Activated naive CD8-positive, alpha-beta T cell treated with anti-CD3 and anti-CD28 coated beads, Interleukin-2, amount 10 ng/mL, durations not matched to agents 7 days and 5 days (primary cell): ENCODE measurements at regions not wholly inside any gene's neighbourhood (a gene's known extent, or its start where the extent isn't known, plus 50 kb on each side); places are given as distances from the start of the nearest gene placed in this dataset.

Experiments
- ATAC-seq: fragments of 150-1000 bp; cut with Tn5 transposase; one replicate; pipeline ENCODE4 v1.10.0; 2021; ENCODE audit warnings: low read depth, moderate library complexity
- POLR2A ChIA-PET: fragments of 350-600 bp; sonication (Branson Sonifier 250); formaldehyde crosslinking; loops from one replicate; lab custom pipeline; 2021; ENCODE audit warnings: antibody characterized with exemption; lab: Charles Lee
- DNase-seq: peaks from one replicate; pipeline ENCODE4 v3.0.0; 2021
- H3K27ac Mint-ChIP-seq: one replicate; pipeline ENCODE4 v1.8.0; 2022; ENCODE audit warnings: mild to moderate bottlenecking, mixed read lengths
- H3K27me3 Mint-ChIP-seq: one replicate; pipeline ENCODE4 v1.8.0; 2022; ENCODE audit warnings: mild to moderate bottlenecking, moderate library complexity, mixed read lengths
- H3K36me3 Mint-ChIP-seq: one replicate; pipeline ENCODE4 v1.8.0; 2021; ENCODE audit warnings: mild to moderate bottlenecking, mixed read lengths
- H3K4me1 Mint-ChIP-seq: one replicate; pipeline ENCODE4 v1.8.0; 2021; ENCODE audit warnings: mixed read lengths
- H3K4me3 Mint-ChIP-seq: one replicate; pipeline ENCODE4 v1.8.0; 2022; ENCODE audit warnings: mild to moderate bottlenecking, moderate library complexity, mixed read lengths
- H3K9me3 Mint-ChIP-seq: one replicate; pipeline ENCODE4 v1.8.0; 2021; ENCODE audit warnings: mixed read lengths

DNA sequence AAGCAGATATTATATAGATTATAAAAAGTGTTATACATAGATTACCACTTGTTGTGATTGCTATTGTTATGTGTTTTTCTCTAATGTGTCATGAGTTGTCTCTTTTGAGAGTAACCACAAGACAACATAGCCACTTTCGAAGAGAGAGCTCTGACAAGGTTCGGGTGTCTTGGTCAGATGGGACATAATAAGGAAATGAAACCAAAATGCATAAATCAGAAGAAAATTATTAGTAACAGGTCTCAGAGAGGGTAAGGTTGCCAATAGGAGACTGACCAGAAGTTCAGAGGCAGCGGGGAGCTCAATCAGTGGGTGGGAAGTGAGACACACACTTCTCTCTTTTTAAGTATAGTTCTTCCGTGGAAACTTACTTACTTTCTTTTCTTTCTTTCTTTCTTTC lies 639.2 kb upstream of the POT1 start:
- no peak overlapping the region for H3K4me3 Mint-ChIP-seq
- POLR2A ChIA-PET: no interaction called here
- H3K27me3 Mint-ChIP-seq: peaks cover 2% of the 10 kb centered on the region
- DNase-seq: no peak
- H3K9me3 Mint-ChIP-seq: no peaks in the 10 kb centered on the region
- H3K27ac Mint-ChIP-seq: no peak overlapping the region
- no peaks in the 10 kb centered on the region for H3K4me1 Mint-ChIP-seq
- no peaks in the 10 kb centered on the region for H3K36me3 Mint-ChIP-seq
- no peak for ATAC-seq

DNA sequence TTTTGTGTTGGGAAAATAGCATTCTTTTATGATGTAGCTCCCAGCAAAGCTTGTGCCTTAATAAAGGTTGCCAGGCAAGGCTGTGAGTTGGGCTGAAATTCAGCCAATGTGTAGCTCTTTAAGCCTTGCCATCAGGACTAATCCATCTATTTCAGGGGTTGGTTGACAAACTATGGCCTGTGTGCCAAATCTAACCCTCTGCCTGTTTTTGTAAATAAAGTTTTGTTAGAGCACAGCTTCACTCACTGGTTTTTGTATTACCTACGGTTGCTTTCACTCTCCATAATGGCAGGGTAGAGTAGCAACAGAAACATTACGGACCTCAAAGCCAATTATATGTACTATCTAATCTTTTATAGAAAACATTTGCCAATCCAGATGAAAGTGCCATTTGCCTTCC lies 638.1 kb upstream of the POT1 start:
- DNase-seq (no peak), ATAC-seq (no peak)
- Mint-ChIP-seq H3K4me3 (no peak overlapping the region), H3K4me1 (no peaks in the 10 kb centered on the region), H3K36me3 (no peaks in the 10 kb centered on the region), H3K27ac (no peak overlapping the region), H3K27me3 (peaks cover 2% of the 10 kb centered on the region), H3K9me3 (peaks cover 2% of the 10 kb centered on the region)
- POLR2A ChIA-PET: no interaction called here

DNA sequence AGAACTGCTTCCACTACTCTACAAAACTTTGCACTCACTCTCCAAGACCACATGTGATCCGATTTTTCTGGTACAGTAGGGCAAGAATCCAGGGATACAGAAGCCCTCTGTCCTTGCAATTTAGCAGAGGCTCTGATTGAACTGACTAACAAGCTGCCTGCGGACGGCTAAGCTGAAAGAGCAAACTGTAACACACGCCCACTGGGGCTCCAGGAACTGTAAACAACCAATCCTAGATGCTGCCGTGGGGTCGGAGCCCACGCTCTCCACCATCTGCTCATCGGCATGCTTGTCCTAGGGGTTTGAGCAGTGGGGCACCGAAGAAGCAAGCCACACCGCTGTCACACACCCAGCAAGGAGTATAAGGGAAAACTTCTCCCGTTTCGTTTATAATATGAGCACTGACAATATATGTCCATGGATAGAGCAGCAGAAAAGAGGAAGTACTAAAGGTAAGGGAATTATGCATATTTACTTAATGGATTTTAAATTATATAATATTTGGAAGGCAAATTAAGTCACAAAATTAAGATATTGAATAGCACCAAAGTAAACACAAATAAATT lies 634.4 kb upstream of the POT1 start:
- no peak overlapping the region for H3K4me3 Mint-ChIP-seq
- H3K9me3 Mint-ChIP-seq: peaks cover 2% of the 10 kb centered on the region
- H3K27me3 Mint-ChIP-seq: no peaks in the 10 kb centered on the region
- H3K27ac Mint-ChIP-seq: no peak overlapping the region
- no peak for DNase-seq
- POLR2A ChIA-PET: no interaction called here
- no peaks in the 10 kb centered on the region for H3K4me1 Mint-ChIP-seq
- ATAC-seq: no peak
- no peaks in the 10 kb centered on the region for H3K36me3 Mint-ChIP-seq

DNA sequence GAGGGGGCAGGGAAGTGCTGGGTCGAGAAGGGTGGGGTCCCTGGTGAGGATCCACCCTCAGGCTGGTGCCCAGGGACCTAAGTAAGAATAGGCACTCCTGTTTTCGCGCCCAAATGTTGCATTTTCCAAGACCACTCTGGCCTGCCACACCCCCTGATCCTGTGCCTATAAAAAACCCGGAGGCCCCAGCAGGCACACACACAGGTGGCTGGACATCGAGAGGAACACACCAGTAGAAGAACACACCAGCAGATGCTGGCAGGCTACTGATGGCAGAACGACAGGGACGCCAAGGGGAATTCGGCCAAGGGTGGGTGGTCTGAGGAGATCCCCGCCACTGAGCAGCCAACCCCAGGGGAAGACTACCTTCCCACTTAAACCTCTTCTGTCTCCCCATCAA lies 633.9 kb upstream of the POT1 start:
- Mint-ChIP-seq H3K4me3 (no peak overlapping the region), H3K27me3 (no peaks in the 10 kb centered on the region), H3K9me3 (peaks cover 2% of the 10 kb centered on the region), H3K36me3 (no peaks in the 10 kb centered on the region), H3K4me1 (no peaks in the 10 kb centered on the region), H3K27ac (no peak overlapping the region)
- no peak for DNase-seq
- POLR2A ChIA-PET: no interaction called here
- ATAC-seq: no peak

DNA sequence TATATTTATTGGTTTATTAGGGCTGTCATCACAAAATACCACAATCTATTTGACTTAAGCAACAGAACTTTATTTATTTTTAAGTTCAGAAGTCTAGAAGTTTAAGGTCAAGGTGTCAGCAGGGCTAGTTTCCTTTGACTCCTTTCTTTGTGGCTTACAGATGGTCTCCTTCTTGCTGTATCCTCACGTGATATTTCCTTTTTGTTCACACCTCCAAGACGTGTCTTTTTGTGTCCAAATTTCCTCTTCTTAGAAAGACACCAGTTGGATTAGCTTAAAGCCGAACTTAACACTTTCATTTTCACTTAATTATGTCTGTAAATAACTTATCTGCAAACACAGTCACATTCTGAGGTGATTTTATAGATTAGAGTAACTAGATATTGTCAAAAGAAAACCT lies 631.4 kb upstream of the POT1 start:
- no peaks in the 10 kb centered on the region for H3K4me1 Mint-ChIP-seq
- H3K4me3 Mint-ChIP-seq: peak overlapping the region; percentile 25
- H3K27ac Mint-ChIP-seq: no peak overlapping the region
- DNase-seq (no peak), ATAC-seq (no peak)
- POLR2A ChIA-PET: no interaction called here
- H3K9me3 Mint-ChIP-seq: peaks cover 2% of the 10 kb centered on the region
- no peaks in the 10 kb centered on the region for H3K36me3 Mint-ChIP-seq
- H3K27me3 Mint-ChIP-seq: no peaks in the 10 kb centered on the region

DNA sequence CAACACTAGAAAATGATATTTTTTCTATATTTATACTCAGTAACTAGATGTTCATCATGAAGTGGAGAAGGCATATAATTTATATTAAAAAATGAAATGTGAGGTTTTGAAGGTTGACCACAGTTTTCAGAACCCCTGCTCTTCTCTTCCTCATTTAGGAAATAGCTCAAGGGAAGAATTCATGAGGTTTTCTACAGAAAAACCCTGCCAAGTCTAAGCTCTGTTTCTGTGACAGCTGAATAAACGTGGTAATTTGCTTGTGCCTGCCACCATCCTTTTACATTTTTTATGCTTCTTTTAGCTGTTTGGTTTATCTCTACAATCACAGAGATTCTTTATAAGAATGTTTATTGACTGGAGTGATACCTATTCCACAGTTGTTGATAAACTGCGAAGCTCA lies 630.3 kb upstream of the POT1 start:
- DNase-seq (no peak), ATAC-seq (no peak)
- Mint-ChIP-seq H3K4me1 (no peaks in the 10 kb centered on the region), H3K4me3 (no peak overlapping the region), H3K27me3 (no peaks in the 10 kb centered on the region), H3K9me3 (peaks cover 2% of the 10 kb centered on the region), H3K27ac (no peak overlapping the region), H3K36me3 (no peaks in the 10 kb centered on the region)
- POLR2A ChIA-PET: no interaction called here

DNA sequence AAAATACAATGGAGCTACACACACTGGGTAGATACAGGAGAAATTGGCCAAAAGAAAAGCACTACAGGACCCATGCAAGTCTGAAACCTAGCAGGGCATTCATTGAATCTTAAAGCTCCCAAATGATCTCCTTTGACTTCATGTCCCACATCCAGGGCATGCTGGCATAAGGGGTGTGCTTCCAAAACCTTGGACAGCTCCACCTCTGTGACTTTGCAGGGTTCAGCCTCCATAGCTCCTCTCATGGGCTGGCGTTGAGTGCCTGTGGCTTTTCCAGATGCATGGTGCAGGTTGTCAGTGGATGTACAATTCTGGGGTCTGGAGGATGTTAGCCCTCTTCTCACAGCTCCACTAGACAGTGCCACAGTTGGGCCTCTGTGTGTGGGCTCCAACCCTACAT lies 626.3 kb upstream of the POT1 start:
- ATAC-seq: no peak
- H3K27ac Mint-ChIP-seq: no peak overlapping the region
- no peak overlapping the region for H3K4me3 Mint-ChIP-seq
- DNase-seq: no peak
- no peaks in the 10 kb centered on the region for H3K27me3 Mint-ChIP-seq
- no peaks in the 10 kb centered on the region for H3K36me3 Mint-ChIP-seq
- H3K9me3 Mint-ChIP-seq: peaks cover 1% of the 10 kb centered on the region
- POLR2A ChIA-PET: no interaction called here
- H3K4me1 Mint-ChIP-seq: no peaks in the 10 kb centered on the region

DNA sequence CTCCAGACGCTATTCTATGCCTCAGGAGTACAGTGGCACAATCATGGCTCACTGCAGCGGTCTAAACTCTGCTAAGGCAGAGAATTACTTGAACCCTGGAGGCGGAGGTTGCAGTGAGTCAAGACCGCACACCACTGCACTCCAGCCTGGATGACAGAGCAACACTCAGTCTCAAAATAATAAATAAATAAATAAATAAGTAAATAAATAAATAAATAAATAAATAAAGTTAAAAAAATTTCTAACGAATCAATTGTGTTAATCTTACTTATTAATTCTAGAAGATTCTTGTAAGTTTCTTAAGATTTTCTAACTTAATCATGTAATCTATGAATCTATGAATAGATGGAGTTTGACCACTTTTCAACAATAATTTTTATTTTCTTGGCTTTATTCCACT lies 621.4 kb upstream of the POT1 start:
- POLR2A ChIA-PET: no interaction called here
- DNase-seq: no peak

DNA sequence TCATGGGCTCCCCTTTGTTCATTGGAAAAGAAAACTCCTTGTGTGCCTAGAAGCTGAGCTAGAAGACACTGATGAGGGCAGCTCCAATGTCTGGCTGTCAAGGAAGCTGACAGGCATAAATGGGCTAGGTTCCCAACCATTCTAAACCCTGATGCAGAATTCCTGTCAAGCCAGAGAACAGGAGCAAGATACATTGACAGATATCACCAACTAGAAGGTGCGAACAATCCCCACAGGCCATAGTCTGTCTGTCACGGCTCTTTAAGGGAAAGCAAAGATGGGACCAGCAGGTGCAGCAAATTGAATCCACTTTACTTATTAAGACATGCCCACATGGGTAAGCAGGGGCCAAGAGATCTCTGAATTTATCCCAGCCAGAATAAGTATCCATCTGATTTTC lies 617.9 kb upstream of the POT1 start:
- Mint-ChIP-seq H3K27me3 (no peaks in the 10 kb centered on the region), H3K27ac (no peak overlapping the region), H3K4me3 (no peak overlapping the region), H3K4me1 (no peaks in the 10 kb centered on the region), H3K9me3 (peaks cover 2% of the 10 kb centered on the region), H3K36me3 (no peaks in the 10 kb centered on the region)
- ATAC-seq (no peak), DNase-seq (no peak)
- POLR2A ChIA-PET: no interaction called here

More for the DNA sequence above, 621.4 kb upstream of the POT1 start:
- Mint-ChIP-seq H3K4me1 (no peaks in the 10 kb centered on the region), H3K36me3 (no peaks in the 10 kb centered on the region), H3K4me3 (no peak overlapping the region), H3K9me3 (peaks cover 1% of the 10 kb centered on the region), H3K27me3 (no peaks in the 10 kb centered on the region), H3K27ac (no peak overlapping the region)
- no peak for ATAC-seq

DNA sequence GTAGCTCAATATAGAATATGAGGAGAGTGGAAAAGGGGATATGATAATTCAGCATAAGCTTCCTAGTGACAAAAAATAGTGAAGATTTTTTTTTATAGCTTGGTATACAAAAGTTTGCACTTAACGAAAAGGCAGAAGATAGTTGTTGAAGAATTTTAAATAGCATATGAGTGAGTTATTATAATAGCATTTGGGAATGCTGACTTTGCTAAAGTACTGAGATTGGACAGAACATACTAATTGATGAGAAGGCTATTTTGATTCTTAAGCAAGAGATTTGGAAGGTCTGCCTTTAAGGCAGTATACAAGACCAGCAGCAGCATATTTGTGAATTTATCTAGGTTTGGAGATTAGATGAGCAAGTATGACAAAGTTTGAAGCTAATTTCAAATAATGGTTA lies 600.9 kb upstream of the POT1 start:
- Mint-ChIP-seq H3K4me1 (no peaks in the 10 kb centered on the region), H3K27ac (no peak overlapping the region), H3K4me3 (no peak overlapping the region), H3K27me3 (no peaks in the 10 kb centered on the region), H3K9me3 (peaks cover 4% of the 10 kb centered on the region), H3K36me3 (no peaks in the 10 kb centered on the region)
- ATAC-seq (no peak), DNase-seq (no peak)
- POLR2A ChIA-PET: no interaction called here

DNA sequence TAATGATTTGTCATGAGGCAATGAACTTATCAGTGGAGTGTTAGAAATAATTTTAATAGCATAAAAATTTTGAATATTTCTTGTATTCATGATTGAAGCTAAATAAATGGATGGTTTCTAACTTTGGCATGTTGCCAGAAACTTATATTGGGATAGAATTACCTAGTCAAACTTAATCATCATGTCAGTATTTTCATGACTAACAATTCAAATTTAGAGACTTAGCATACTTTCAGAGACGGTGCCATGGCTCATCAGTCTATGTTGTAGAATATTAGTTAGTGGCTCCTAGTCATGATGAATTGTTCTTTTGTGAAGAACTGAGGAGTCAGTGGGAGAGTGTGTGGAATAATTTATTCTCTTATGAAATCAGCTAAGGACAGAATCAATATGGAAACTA lies 599.6 kb upstream of the POT1 start:
- ATAC-seq (no peak), DNase-seq (no peak)
- POLR2A ChIA-PET: no interaction called here
- Mint-ChIP-seq H3K27me3 (no peaks in the 10 kb centered on the region), H3K27ac (no peak overlapping the region), H3K4me1 (no peaks in the 10 kb centered on the region), H3K4me3 (no peak overlapping the region), H3K36me3 (no peaks in the 10 kb centered on the region), H3K9me3 (peaks cover 1% of the 10 kb centered on the region)

DNA sequence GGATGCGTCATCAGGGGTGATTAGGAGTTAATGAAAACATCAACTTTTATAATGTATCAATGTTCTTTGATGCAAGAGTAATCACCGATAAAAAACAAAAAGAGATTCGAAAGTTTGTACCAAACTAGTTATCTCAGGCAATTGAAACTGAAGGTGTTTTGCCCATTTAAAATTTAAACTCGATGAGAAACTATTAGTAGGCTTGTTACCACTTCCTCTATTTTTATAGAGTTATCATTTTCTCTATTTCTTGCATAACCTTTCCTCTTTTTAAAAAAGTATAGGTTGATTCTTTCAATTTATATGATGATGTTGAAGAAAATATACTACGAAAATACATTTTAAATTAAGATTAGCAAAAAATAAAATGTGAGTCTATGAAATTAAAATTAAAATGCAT lies 597.3 kb upstream of the POT1 start:
- ATAC-seq (no peak), DNase-seq (no peak)
- Mint-ChIP-seq H3K27ac (no peak overlapping the region), H3K4me3 (no peak overlapping the region), H3K36me3 (no peaks in the 10 kb centered on the region), H3K4me1 (no peaks in the 10 kb centered on the region), H3K9me3 (peaks cover 2% of the 10 kb centered on the region), H3K27me3 (no peaks in the 10 kb centered on the region)
- POLR2A ChIA-PET: no interaction called here

DNA sequence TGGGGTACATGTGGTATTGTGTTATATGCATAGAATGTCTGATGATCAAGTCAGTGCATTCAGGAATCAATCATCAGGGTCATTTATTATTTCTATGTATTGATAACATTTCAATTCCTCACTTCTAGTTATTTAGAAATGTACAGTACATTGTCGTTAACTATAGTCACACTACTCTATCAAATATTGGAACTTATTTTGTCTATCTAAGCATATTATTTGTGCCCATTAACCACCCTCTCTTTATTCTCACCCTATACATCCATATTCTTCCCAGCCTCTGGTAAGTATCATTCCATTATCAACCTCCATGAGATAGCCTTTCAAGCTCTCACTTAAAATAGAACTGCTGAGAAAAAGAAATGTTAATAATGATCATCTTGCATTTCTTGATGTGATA lies 596.5 kb upstream of the POT1 start:
- DNase-seq: no peak
- H3K4me3 Mint-ChIP-seq: no peak overlapping the region

DNA sequence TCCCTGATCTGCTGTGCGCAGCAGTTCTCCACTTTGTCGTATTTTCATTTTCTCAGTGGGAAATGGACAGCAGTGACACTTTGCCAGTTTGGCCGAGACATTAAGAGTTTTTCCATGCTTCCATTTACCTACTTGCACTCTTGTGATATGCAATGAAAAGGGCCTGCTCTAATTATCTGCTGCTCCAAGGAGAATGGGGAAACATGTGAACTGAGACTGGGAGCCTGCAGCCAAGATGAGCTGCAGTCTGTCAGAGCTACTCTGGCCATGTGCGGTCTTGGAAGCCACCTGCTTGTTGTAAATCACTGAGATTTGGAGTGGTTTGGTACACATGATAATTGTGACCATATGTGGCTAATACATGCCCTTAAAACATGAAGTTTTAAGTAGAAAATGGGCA lies 586.6 kb upstream of the POT1 start:
- H3K9me3 Mint-ChIP-seq: no peaks in the 10 kb centered on the region
- no peaks in the 10 kb centered on the region for H3K4me1 Mint-ChIP-seq
- no peak for DNase-seq
- H3K27me3 Mint-ChIP-seq: no peaks in the 10 kb centered on the region
- no peak for ATAC-seq
- H3K4me3 Mint-ChIP-seq: no peak overlapping the region
- no peak overlapping the region for H3K27ac Mint-ChIP-seq
- H3K36me3 Mint-ChIP-seq: no peaks in the 10 kb centered on the region
- POLR2A ChIA-PET: no interaction called here

More for the DNA sequence above, 596.5 kb upstream of the POT1 start:
- Mint-ChIP-seq H3K27ac (no peak overlapping the region), H3K4me1 (no peaks in the 10 kb centered on the region), H3K9me3 (peaks cover 2% of the 10 kb centered on the region), H3K36me3 (no peaks in the 10 kb centered on the region), H3K27me3 (no peaks in the 10 kb centered on the region)
- ATAC-seq: no peak
- POLR2A ChIA-PET: no interaction called here

DNA sequence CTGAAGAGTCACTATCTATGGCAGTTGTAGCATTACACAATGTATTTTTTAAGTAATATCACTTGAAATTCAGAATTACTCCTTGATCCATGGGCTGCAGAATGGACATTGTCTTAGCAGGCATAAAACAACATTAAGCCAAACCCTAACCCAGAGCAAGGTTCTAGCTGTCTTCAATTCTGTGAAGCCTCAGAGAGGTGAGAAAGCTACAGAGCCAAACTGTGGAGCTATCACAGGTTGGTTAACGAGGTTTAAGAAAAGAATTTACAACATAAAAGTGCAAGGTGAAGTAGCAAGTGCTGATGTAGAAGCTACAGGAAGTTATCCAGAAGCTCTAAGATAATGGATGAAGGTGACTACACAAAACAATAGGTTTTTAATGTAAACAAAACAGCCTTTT lies 582.7 kb upstream of the POT1 start:
- H3K4me1 Mint-ChIP-seq: no peaks in the 10 kb centered on the region
- POLR2A ChIA-PET: no interaction called here
- H3K36me3 Mint-ChIP-seq: no peaks in the 10 kb centered on the region
- H3K4me3 Mint-ChIP-seq: no peak overlapping the region
- H3K27ac Mint-ChIP-seq: no peak overlapping the region
- H3K9me3 Mint-ChIP-seq: no peaks in the 10 kb centered on the region
- ATAC-seq: no peak
- DNase-seq: no peak
- no peaks in the 10 kb centered on the region for H3K27me3 Mint-ChIP-seq
